ENCODE measurements at regions not wholly inside any gene's neighbourhood (a gene's known extent, or its start where the extent isn't known, plus 50 kb on each side); places are given as distances from the start of the nearest gene placed in this dataset.

DNA sequence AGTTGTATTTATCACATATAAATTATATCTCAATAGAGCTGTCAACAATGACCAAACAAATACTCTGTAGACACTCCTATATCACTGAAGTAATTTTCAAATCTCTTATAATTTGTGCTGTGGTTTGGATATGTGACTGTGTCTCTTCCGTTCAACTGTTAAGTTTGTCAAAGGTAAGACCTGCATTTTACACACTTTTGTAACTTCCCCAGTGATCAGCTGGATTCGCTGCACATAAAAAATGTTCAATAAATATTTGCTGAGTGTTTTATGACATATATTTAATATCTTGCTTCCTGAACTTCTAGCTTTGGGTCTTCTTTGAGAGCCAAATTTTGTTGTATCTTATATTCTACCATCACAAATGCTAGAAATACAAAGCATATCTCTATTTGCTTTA lies 57.3 kb upstream of the ROCK1 start:
- Histone ChIP-seq H3K9me3 (replicated peaks; ENCODE audit: control insufficient read depth, insufficient read depth, low read length) (no peaks in the 10 kb centered on the region), H3K4me2 (ENCODE audit: control insufficient read depth, insufficient read depth) (no peak overlapping the region), H3K36me3 (ENCODE audit: control insufficient read depth in 2 of 2, insufficient read depth in 2 of 2, low read length in 1 of 2) (no peaks in the 10 kb centered on the region), H3K4me3 (no peak overlapping the region), H2AFZ (ENCODE audit: control insufficient read depth, low read depth, low read length) (no peak overlapping the region), H4K20me1 (ENCODE audit: control insufficient read depth, insufficient read depth) (no peaks in the 10 kb centered on the region), H3K9ac (ENCODE audit: control insufficient read depth, insufficient read depth, low read length) (no peak overlapping the region), H3K79me2 (ENCODE audit: control insufficient read depth, insufficient read depth, low read length) (no peaks in the 10 kb centered on the region), H3K27ac (ENCODE audit: control insufficient read depth, insufficient read depth) (no peak overlapping the region), H3K27me3 (replicated peaks in 1 of 2; ENCODE audit: control insufficient read depth in 2 of 2, insufficient read depth in 2 of 2, low read length in 1 of 2) (no peaks in the 10 kb centered on the region), H3K4me1 (ENCODE audit: control insufficient read depth, insufficient read depth, low read length) (no peaks in the 10 kb centered on the region)
- 46% methylated on average over 2 of the region's 2 CpGs for WGBS (ENCODE audit: insufficient coverage, insufficient replicate concordance, low lambda C conversion rate, missing lambda C conversion rate)
- in situ Hi-C loops (cut with MboI) (no loop called here), intact Hi-C loops (cut with micrococcal nuclease; ENCODE audit: unreplicated experiment) (no loop called here)
- FAIRE-seq: no peak
- ChIA-PET CTCF (no interaction called here), POLR2A (no interaction called here), RAD21 (ENCODE audit: unreplicated experiment) (no interaction called here), SMC1A (ENCODE audit: uncharacterized antibody, unreplicated experiment) (no interaction called here)
- no TSS peak for BruUV-seq (replicated peaks)
- no peak for ATAC-seq
- DNase-seq (ENCODE audit: low read depth, low spot score): no peak
- TF ChIP-seq, protein P1, sequence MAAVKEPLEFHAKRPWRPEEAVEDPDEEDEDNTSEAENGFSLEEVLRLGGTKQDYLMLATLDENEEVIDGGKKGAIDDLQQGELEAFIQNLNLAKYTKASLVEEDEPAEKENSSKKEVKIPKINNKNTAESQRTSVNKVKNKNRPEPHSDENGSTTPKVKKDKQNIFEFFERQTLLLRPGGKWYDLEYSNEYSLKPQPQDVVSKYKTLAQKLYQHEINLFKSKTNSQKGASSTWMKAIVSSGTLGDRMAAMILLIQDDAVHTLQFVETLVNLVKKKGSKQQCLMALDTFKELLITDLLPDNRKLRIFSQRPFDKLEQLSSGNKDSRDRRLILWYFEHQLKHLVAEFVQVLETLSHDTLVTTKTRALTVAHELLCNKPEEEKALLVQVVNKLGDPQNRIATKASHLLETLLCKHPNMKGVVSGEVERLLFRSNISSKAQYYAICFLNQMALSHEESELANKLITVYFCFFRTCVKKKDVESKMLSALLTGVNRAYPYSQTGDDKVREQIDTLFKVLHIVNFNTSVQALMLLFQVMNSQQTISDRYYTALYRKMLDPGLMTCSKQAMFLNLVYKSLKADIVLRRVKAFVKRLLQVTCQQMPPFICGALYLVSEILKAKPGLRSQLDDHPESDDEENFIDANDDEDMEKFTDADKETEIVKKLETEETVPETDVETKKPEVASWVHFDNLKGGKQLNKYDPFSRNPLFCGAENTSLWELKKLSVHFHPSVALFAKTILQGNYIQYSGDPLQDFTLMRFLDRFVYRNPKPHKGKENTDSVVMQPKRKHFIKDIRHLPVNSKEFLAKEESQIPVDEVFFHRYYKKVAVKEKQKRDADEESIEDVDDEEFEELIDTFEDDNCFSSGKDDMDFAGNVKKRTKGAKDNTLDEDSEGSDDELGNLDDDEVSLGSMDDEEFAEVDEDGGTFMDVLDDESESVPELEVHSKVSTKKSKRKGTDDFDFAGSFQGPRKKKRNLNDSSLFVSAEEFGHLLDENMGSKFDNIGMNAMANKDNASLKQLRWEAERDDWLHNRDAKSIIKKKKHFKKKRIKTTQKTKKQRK (IDR thresholded peaks at IDR 0.05; ENCODE audit: low read depth, low read length): no peak
- TF ChIP-seq, protein P2, sequence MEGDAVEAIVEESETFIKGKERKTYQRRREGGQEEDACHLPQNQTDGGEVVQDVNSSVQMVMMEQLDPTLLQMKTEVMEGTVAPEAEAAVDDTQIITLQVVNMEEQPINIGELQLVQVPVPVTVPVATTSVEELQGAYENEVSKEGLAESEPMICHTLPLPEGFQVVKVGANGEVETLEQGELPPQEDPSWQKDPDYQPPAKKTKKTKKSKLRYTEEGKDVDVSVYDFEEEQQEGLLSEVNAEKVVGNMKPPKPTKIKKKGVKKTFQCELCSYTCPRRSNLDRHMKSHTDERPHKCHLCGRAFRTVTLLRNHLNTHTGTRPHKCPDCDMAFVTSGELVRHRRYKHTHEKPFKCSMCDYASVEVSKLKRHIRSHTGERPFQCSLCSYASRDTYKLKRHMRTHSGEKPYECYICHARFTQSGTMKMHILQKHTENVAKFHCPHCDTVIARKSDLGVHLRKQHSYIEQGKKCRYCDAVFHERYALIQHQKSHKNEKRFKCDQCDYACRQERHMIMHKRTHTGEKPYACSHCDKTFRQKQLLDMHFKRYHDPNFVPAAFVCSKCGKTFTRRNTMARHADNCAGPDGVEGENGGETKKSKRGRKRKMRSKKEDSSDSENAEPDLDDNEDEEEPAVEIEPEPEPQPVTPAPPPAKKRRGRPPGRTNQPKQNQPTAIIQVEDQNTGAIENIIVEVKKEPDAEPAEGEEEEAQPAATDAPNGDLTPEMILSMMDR (IDR thresholded peaks at IDR 0.05 in 2 of 3, conservative IDR thresholded peaks at IDR 0.05 in 1 of 3; ENCODE audit: control insufficient read depth in 2 of 3, extremely low read depth in 1 of 3, insufficient read depth in 1 of 3, low read depth in 3 of 3, low read length in 3 of 3): no peak
- TF ChIP-seq, protein P3, sequence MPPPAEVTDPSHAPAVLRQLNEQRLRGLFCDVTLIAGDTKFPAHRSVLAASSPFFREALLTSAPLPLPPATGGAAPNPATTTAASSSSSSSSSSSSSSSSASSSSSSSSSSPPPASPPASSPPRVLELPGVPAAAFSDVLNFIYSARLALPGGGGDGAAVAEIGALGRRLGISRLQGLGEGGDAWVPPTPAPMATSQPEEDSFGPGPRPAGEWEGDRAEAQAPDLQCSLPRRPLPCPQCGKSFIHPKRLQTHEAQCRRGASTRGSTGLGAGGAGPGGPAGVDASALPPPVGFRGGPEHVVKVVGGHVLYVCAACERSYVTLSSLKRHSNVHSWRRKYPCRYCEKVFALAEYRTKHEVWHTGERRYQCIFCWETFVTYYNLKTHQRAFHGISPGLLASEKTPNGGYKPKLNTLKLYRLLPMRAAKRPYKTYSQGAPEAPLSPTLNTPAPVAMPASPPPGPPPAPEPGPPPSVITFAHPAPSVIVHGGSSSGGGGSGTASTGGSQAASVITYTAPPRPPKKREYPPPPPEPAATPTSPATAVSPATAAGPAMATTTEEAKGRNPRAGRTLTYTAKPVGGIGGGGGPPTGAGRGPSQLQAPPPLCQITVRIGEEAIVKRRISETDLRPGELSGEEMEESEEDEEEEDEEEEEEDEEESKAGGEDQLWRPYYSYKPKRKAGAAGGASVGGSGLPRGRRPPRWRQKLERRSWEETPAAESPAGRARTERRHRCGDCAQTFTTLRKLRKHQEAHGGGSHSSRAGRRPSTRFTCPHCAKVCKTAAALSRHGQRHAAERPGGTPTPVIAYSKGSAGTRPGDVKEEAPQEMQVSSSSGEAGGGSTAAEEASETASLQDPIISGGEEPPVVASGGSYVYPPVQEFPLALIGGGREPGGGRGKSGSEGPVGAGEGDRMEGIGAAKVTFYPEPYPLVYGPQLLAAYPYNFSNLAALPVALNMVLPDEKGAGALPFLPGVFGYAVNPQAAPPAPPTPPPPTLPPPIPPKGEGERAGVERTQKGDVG (CRISPR knock-in tag; IDR thresholded peaks at IDR 0.05): no peak
- TF ChIP-seq ZZZ3 (IDR thresholded peaks at IDR 0.05; ENCODE audit: control insufficient read depth, insufficient read length, low read depth) (no peak), ZNF274 (IDR thresholded peaks at IDR 0.05; ENCODE audit: insufficient read depth, insufficient read length) (no peak), HDAC6 (IDR thresholded peaks at IDR 0.05; ENCODE audit: unreplicated experiment) (no peak), SPI1 (IDR thresholded peaks at IDR 0.05; ENCODE audit: borderline replicate concordance, insufficient read depth, low read depth, low read length) (no peak), TAF1 (IDR thresholded peaks at IDR 0.05; ENCODE audit: borderline replicate concordance, low read depth, low read length) (no peak), SP1 (IDR thresholded peaks at IDR 0.05; ENCODE audit: low read depth, low read length) (no peak)
- TF ChIP-seq, protein P4, sequence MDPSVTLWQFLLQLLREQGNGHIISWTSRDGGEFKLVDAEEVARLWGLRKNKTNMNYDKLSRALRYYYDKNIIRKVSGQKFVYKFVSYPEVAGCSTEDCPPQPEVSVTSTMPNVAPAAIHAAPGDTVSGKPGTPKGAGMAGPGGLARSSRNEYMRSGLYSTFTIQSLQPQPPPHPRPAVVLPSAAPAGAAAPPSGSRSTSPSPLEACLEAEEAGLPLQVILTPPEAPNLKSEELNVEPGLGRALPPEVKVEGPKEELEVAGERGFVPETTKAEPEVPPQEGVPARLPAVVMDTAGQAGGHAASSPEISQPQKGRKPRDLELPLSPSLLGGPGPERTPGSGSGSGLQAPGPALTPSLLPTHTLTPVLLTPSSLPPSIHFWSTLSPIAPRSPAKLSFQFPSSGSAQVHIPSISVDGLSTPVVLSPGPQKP (IDR thresholded peaks at IDR 0.05; ENCODE audit: low read depth, low read length): no peak
- TF ChIP-seq, protein P5, sequence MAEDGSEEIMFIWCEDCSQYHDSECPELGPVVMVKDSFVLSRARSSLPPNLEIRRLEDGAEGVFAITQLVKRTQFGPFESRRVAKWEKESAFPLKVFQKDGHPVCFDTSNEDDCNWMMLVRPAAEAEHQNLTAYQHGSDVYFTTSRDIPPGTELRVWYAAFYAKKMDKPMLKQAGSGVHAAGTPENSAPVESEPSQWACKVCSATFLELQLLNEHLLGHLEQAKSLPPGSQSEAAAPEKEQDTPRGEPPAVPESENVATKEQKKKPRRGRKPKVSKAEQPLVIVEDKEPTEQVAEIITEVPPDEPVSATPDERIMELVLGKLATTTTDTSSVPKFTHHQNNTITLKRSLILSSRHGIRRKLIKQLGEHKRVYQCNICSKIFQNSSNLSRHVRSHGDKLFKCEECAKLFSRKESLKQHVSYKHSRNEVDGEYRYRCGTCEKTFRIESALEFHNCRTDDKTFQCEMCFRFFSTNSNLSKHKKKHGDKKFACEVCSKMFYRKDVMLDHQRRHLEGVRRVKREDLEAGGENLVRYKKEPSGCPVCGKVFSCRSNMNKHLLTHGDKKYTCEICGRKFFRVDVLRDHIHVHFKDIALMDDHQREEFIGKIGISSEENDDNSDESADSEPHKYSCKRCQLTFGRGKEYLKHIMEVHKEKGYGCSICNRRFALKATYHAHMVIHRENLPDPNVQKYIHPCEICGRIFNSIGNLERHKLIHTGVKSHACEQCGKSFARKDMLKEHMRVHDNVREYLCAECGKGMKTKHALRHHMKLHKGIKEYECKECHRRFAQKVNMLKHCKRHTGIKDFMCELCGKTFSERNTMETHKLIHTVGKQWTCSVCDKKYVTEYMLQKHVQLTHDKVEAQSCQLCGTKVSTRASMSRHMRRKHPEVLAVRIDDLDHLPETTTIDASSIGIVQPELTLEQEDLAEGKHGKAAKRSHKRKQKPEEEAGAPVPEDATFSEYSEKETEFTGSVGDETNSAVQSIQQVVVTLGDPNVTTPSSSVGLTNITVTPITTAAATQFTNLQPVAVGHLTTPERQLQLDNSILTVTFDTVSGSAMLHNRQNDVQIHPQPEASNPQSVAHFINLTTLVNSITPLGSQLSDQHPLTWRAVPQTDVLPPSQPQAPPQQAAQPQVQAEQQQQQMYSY (CRISPR knock-in tag; IDR thresholded peaks at IDR 0.05): no peak
